GM12878 (cell line): ENCODE measurements at regions not wholly inside any gene's neighbourhood (a gene's known extent, or its start where the extent isn't known, plus 50 kb on each side); places are given as distances from the start of the nearest gene placed in this dataset.

Experiments used
- ATAC-seq: fragments of 200-7000 bp; cut with Tn5 transposase; 3 replicates; pipeline ENCODE4 v1.9.1; 2020; ENCODE audit warnings: mild to moderate bottlenecking, moderate library complexity
- BruUV-seq: library from RNA; stranded (reverse); fragments of 400-500 nt; replicated peaks from 2 replicates; lab custom pipeline; 2021; lab: Mats Ljungman, UMichigan
- CTCF ChIA-PET: fragments of 300-600 bp; sonication (Branson Sonifier 250); formaldehyde crosslinking; extraction: SDS; loops from one replicate; lab custom pipeline; 2021; ENCODE audit warnings: inconsistent platforms; lab: Yijun Ruan, JAX
- POLR2A ChIA-PET: fragments of 350-600 bp; formaldehyde crosslinking; extraction: SDS; loops from one replicate; lab custom pipeline; 2021; ENCODE audit warnings: inconsistent platforms; lab: Charles Lee
- RAD21 ChIA-PET: fragments of 300-600 bp; sonication (Branson Sonifier 250); formaldehyde crosslinking; loops from one replicate; lab custom pipeline; 2023; ENCODE audit warnings: antibody characterized with exemption; ENCODE audit not compliant: unreplicated experiment; lab: Charles Lee
- SMC1A ChIA-PET: fragments of 300-600 bp; sonication (Branson Sonifier 250); formaldehyde crosslinking; loops from one replicate; lab custom pipeline; 2023; ENCODE audit not compliant: unreplicated experiment, uncharacterized antibody; lab: Charles Lee
- DNase-seq: peaks from one replicate; pipeline ENCODE4 v3.0.0-alpha.2; 2011; ENCODE audit warnings: low read depth, low spot score
- FAIRE-seq: peaks from 3 replicates; lab custom pipeline; 2011; peaks lifted over from hg19 to GRCh38; lab: Jason Lieb, UNC
- H2AFZ ChIP-seq: 2 replicates; pipeline ENCODE4 v1.6.0; 2011; ENCODE audit warnings: low read depth, low read length, control low read depth; ENCODE audit not compliant: control insufficient read depth
- H3K27ac ChIP-seq: 2 replicates; pipeline ENCODE4 v1.5.1; 2011; ENCODE audit warnings: control low read depth; ENCODE audit not compliant: control insufficient read depth, insufficient read depth
- H3K27me3 ChIP-seq, 2 experiments: replicated peaks in 1 of 2; 2 replicates each; pipeline versions ENCODE4 v1.6.0 to v1.6.1; 2011; ENCODE audit warnings: low read length in 1 of 2; ENCODE audit not compliant: control insufficient read depth in 2 of 2, insufficient read depth in 2 of 2
- H3K36me3 ChIP-seq, 2 experiments: 2 replicates each; pipeline ENCODE4 v1.5.1; 2011; ENCODE audit warnings: low read length in 1 of 2; ENCODE audit not compliant: control insufficient read depth in 2 of 2, insufficient read depth in 2 of 2
- H3K4me1 ChIP-seq: 2 replicates; pipeline ENCODE4 v1.6.1; 2011; ENCODE audit warnings: mild to moderate bottlenecking, low read length, moderate library complexity, mixed read lengths; ENCODE audit not compliant: control insufficient read depth, insufficient read depth
- H3K4me2 ChIP-seq: 2 replicates; pipeline ENCODE4 v1.6.0; 2011; ENCODE audit warnings: control low read depth; ENCODE audit not compliant: control insufficient read depth, insufficient read depth
- H3K4me3 ChIP-seq: fragments of 200-600 bp; sonication (generic); 2 replicates; pipeline ENCODE4 v1.5.1; 2016
- H3K79me2 ChIP-seq: 2 replicates; pipeline ENCODE4 v1.6.0; 2011; ENCODE audit warnings: low read length; ENCODE audit not compliant: control insufficient read depth, insufficient read depth
- H3K9ac ChIP-seq: 2 replicates; pipeline ENCODE4 v1.8.0; 2011; ENCODE audit warnings: low read length, control low read depth, mixed read lengths; ENCODE audit not compliant: control insufficient read depth, insufficient read depth
- H3K9me3 ChIP-seq: replicated peaks from 3 replicates; pipeline ENCODE4 v1.5.1; 2011; ENCODE audit warnings: mild to moderate bottlenecking, low read length; ENCODE audit not compliant: control insufficient read depth, insufficient read depth
- H4K20me1 ChIP-seq: 2 replicates; pipeline ENCODE4 v1.6.0; 2011; ENCODE audit not compliant: control insufficient read depth, insufficient read depth
- EP300 ChIP-seq, 2 experiments: fragments of 150-350 bp in 1 of 2; IDR thresholded peaks; 2 replicates each; pipeline ENCODE4 v1.6.1; 2011 to 2012; ENCODE audit warnings: low read depth in 2 of 2, low read length in 2 of 2, borderline replicate concordance in 1 of 2, improper control_type of control experiment in 1 of 2, inconsistent platforms in 1 of 2; ENCODE audit not compliant: control insufficient read depth in 1 of 2
- EZH2 ChIP-seq: IDR thresholded peaks from 2 replicates; pipeline ENCODE4 v1.6.1; 2012; ENCODE audit warnings: low read depth, mild to moderate bottlenecking, control low read depth, inconsistent platforms, low read length, borderline replicate concordance; ENCODE audit not compliant: control insufficient read depth
- FOXK2 ChIP-seq: fragments of 450-650 bp; IDR thresholded peaks from 2 replicates; pipeline ENCODE4 v1.6.1; 2017; ENCODE audit warnings: mild to moderate bottlenecking, moderate library complexity
- HCFC1 ChIP-seq: fragments of 150-350 bp; IDR thresholded peaks from 2 replicates; pipeline ENCODE4 v1.6.1; 2014; ENCODE audit warnings: low read length
- MAX ChIP-seq: IDR thresholded peaks from 2 replicates; pipeline ENCODE4 v1.6.1; 2012; ENCODE audit warnings: low read depth, low read length, improper control_type of control experiment
- MYC ChIP-seq: IDR thresholded peaks from 2 replicates; pipeline ENCODE4 v1.6.1; 2011; ENCODE audit warnings: mild to moderate bottlenecking, low read length, moderate library complexity, inconsistent platforms; ENCODE audit not compliant: insufficient read depth, insufficient replicate concordance, insufficient read length, severe bottlenecking
- NFIC ChIP-seq: IDR thresholded peaks from 2 replicates; pipeline ENCODE4 v1.6.1; 2012; ENCODE audit warnings: low read depth, mild to moderate bottlenecking, inconsistent platforms, low read length, moderate library complexity
- NKRF ChIP-seq: fragments of 450-650 bp; conservative IDR thresholded peaks from 2 replicates; pipeline ENCODE4 v1.6.1; 2017; ENCODE audit warnings: mild to moderate bottlenecking, moderate library complexity
- RFX5 ChIP-seq: IDR thresholded peaks from 2 replicates; pipeline ENCODE4 v1.6.1; 2011; ENCODE audit warnings: low read depth, low read length, improper control_type of control experiment
- SREBF1 ChIP-seq: IDR thresholded peaks from 2 replicates; pipeline ENCODE4 v1.6.1; 2012; ENCODE audit warnings: mild to moderate bottlenecking, low read length
- SREBF2 ChIP-seq: IDR thresholded peaks from 2 replicates; pipeline ENCODE4 v1.6.1; 2012; ENCODE audit warnings: mild to moderate bottlenecking, low read length
- SUZ12 ChIP-seq: fragments of 200-600 bp; sonication (generic); IDR thresholded peaks from one replicate; pipeline ENCODE4 v1.6.1; 2018; ENCODE audit warnings: antibody characterized with exemption, mild to moderate bottlenecking; ENCODE audit not compliant: unreplicated experiment
- TCF12 ChIP-seq: IDR thresholded peaks from 2 replicates; pipeline ENCODE4 v1.6.1; 2011; ENCODE audit warnings: low read depth, mild to moderate bottlenecking, low read length
- WGBS: methylation state at CpG from one replicate; pipeline ENCODE4 v1.1.6; 2016; ENCODE audit warnings: low lambda C conversion rate; ENCODE audit not compliant: insufficient replicate concordance, insufficient coverage; ENCODE audit errors: missing lambda C conversion rate; 5-methylcytosine and 5-hydroxymethylcytosine counted together
- in situ Hi-C: fragments of 300-500 bp; cut with MboI; formaldehyde crosslinking; loops from 9 replicates; pipeline ENCODE4 v1.14.3; 2018; ENCODE audit warnings: mixed read lengths
- intact Hi-C: fragments of 100-400 bp; cut with micrococcal nuclease; formaldehyde crosslinking; loops from one replicate; pipeline ENCODE4 v1.14.2; 2022; ENCODE audit not compliant: unreplicated experiment
- TF ChIP-seq, protein P1 (sequence below): IDR thresholded peaks from 2 replicates; pipeline ENCODE4 v1.6.1; 2012; ENCODE audit warnings: low read depth, low read length, improper control_type of control experiment

DNA sequence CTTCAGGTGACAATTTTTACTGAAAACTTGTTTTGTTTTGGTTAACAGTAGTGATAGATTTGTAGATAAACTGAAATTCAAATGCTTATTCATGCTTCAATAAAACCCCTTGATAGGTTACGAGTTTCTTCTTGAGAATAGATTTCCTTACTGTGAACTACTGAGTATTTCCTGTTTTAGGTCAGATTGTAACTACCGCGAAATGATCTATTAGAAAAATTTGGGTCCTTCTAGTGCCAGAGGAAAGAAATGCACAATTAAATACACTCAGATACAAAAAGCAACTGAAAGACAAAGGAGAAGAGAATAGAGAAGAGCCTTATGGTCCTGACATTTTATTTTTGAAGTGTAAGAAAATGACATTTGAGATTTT lies 251.7 kb upstream of the TBL1XR1 start:
- 51% methylated on average over 3 of the region's 3 CpGs for WGBS
- Histone ChIP-seq H4K20me1 (no peaks in the 10 kb centered on the region), H3K27ac (no peak overlapping the region), H3K27me3 (no peaks in the 10 kb centered on the region), H3K36me3 (no peaks in the 10 kb centered on the region), H3K4me1 (peaks cover 19% of the 10 kb centered on the region), H2AFZ (no peak overlapping the region), H3K4me2 (peak overlapping the region; percentile 5), H3K79me2 (no peaks in the 10 kb centered on the region), H3K4me3 (peak overlapping the region; percentile 9; the same call in 1 of the 2 replicates), H3K9ac (no peak overlapping the region), H3K9me3 (no peaks in the 10 kb centered on the region; the same call in 2 of the 3 replicates)
- no TSS peak for BruUV-seq
- ChIA-PET RAD21 (interaction anchor here (1.0 kb wide), 1 partner anchor 395 kb away, joined by 3 read pairs; no protein-coding TSS in a partner anchor), SMC1A (interaction anchor here (1.4 kb wide), 1 partner anchor 398 kb away, joined by 3 read pairs; no protein-coding TSS in a partner anchor), CTCF (no interaction called here), POLR2A (no interaction called here)
- ATAC-seq (peak; percentile 64), DNase-seq (no peak), FAIRE-seq (no peak)
- intact Hi-C loops (loop anchor here (2.0 to 5.0 kb wide), 3 partner anchors 72 to 252 kb away; partner anchors contain the start of gene TBL1XR1), in situ Hi-C loops (no loop called here)
- TF ChIP-seq NFIC (no peak), EZH2 (no peak), FOXK2 (no peak), SREBF2 (no peak)

DNA sequence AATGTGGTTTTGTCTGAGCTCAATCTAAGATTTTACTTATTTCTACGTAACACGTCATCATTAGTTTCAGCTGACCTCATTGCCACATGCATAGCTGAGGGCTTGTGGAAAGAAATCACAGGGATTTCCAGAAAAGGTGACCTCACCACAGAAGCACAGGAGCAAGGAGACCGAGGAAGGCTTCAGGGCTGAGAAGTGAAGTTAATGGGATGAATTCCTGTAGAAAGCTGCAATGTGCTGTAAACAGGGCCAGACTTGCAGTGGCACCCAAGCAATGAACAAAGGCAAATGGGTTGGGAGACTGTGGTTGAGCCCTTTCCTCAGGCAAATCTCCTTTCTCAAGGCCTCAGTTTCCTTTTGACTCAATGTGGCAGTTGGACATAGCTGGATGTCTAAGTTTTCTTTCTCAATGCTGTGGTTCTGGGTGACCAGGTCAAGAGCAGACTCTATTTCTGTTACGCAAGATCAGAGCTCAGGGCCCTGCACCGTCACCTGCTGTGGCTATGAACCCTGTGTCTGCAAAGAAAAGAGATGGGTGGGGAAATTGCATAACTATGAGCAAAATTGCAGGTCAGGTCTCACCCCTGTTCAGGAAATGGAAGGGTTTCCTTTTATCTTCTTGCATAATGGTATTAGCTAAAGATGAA lies 252.2 kb upstream of the TBL1XR1 start:
- BruUV-seq: no TSS peak
- intact Hi-C loops (loop anchor here (2.0 to 5.0 kb wide), 3 partner anchors 72 to 253 kb away; partner anchors contain the start of gene TBL1XR1), in situ Hi-C loops (no loop called here)
- DNase-seq: peak; percentile 36
- FAIRE-seq: peak; percentile 62
- ChIA-PET POLR2A (no interaction called here), SMC1A (no interaction called here), CTCF (no interaction called here), RAD21 (interaction anchor here (1.0 kb wide), 1 partner anchor 396 kb away, joined by 3 read pairs; no protein-coding TSS in a partner anchor)
- no peak overlapping the region for H3K9ac ChIP-seq
- no peaks in the 10 kb centered on the region; the same call in 2 of the 3 replicates for H3K9me3 ChIP-seq
- H3K79me2 ChIP-seq: no peaks in the 10 kb centered on the region
- H2AFZ ChIP-seq: peak overlapping the region; percentile 20
- peaks cover 19% of the 10 kb centered on the region for H3K4me1 ChIP-seq
- H3K27ac ChIP-seq: no peak overlapping the region
- H3K27me3 ChIP-seq: no peaks in the 10 kb centered on the region
- peak overlapping the region; percentile 5 for H3K4me2 ChIP-seq
- WGBS: 42% methylated on average over 5 of the region's 5 CpGs
- H3K4me3 ChIP-seq: peak overlapping the region; percentile 9; the same call in 1 of the 2 replicates
- H3K36me3 ChIP-seq: no peaks in the 10 kb centered on the region
- ATAC-seq: peak; percentile 95
- H4K20me1 ChIP-seq: no peaks in the 10 kb centered on the region
- TF ChIP-seq SUZ12: no peak
- no peak for TF ChIP-seq MAX
- no peak for TF ChIP-seq SREBF1
- TF ChIP-seq, protein P1, sequence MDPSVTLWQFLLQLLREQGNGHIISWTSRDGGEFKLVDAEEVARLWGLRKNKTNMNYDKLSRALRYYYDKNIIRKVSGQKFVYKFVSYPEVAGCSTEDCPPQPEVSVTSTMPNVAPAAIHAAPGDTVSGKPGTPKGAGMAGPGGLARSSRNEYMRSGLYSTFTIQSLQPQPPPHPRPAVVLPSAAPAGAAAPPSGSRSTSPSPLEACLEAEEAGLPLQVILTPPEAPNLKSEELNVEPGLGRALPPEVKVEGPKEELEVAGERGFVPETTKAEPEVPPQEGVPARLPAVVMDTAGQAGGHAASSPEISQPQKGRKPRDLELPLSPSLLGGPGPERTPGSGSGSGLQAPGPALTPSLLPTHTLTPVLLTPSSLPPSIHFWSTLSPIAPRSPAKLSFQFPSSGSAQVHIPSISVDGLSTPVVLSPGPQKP: no peak
- no peak for TF ChIP-seq NKRF
- TF ChIP-seq TCF12: 0 out of 2 replicates have a peak, but pooled peaks have one; percentile 8
- TF ChIP-seq HCFC1: no peak
- no peak for TF ChIP-seq EP300 (IDR thresholded peaks at IDR 0.05; ENCODE audit: borderline replicate concordance in 1 of 2, control insufficient read depth in 1 of 2, low read depth in 2 of 2, low read length in 2 of 2)
- no peak for TF ChIP-seq RFX5
- no peak for TF ChIP-seq MYC
